Activated CD8-positive, alpha-beta T cell treated with anti-CD3 and anti-CD28 coated beads for 36 hours (primary cell): ENCODE measurements at regions not wholly inside any gene's neighbourhood (a gene's known extent, or its start where the extent isn't known, plus 50 kb on each side); places are given as distances from the start of the nearest gene placed in this dataset.

ENCODE experiments used
- ATAC-seq: fragments of 200-7000 bp; cut with Tn5 transposase; one replicate; pipeline ENCODE4 v1.10.0; 2021; ENCODE audit warnings: mild to moderate bottlenecking, moderate library complexity
- CTCF ChIA-PET: fragments of 350-600 bp; sonication (Branson Sonifier 250); formaldehyde crosslinking; loops from one replicate; lab custom pipeline; 2021; ENCODE audit warnings: antibody characterized with exemption; lab: Charles Lee
- POLR2A ChIA-PET: fragments of 350-600 bp; sonication (Branson Sonifier 250); formaldehyde crosslinking; loops from one replicate; lab custom pipeline; 2021; ENCODE audit warnings: antibody characterized with exemption; lab: Charles Lee
- DNase-seq: peaks from one replicate; pipeline ENCODE4 v3.0.0-alpha.2; 2020
- H3K27ac Mint-ChIP-seq: one replicate; pipeline ENCODE4 v1.8.0; 2021; ENCODE audit warnings: mild to moderate bottlenecking, mixed read lengths
- H3K27me3 Mint-ChIP-seq: one replicate; pipeline ENCODE4 v1.8.0; 2021; ENCODE audit warnings: mixed read lengths
- H3K36me3 Mint-ChIP-seq: one replicate; pipeline ENCODE4 v1.8.0; 2021; ENCODE audit warnings: low read depth, mixed read lengths
- H3K4me1 Mint-ChIP-seq: one replicate; pipeline ENCODE4 v1.8.0; 2021; ENCODE audit warnings: low read depth, mixed read lengths
- H3K4me3 Mint-ChIP-seq: one replicate; pipeline ENCODE4 v1.8.0; 2021; ENCODE audit warnings: mild to moderate bottlenecking, moderate library complexity, mixed read lengths
- H3K9me3 Mint-ChIP-seq: one replicate; pipeline ENCODE4 v1.8.0; 2021; ENCODE audit warnings: mixed read lengths
- CTCF ChIP-seq: fragments of 200-600 bp; IDR thresholded peaks from one replicate; pipeline ENCODE4 v1.8.0; 2022; ENCODE audit warnings: antibody characterized with exemption, mild to moderate bottlenecking
- intact Hi-C: fragments of 100-400 bp; cut with micrococcal nuclease; formaldehyde crosslinking; loops from one replicate; pipeline ENCODE4 v1.10.0; 2022

DNA sequence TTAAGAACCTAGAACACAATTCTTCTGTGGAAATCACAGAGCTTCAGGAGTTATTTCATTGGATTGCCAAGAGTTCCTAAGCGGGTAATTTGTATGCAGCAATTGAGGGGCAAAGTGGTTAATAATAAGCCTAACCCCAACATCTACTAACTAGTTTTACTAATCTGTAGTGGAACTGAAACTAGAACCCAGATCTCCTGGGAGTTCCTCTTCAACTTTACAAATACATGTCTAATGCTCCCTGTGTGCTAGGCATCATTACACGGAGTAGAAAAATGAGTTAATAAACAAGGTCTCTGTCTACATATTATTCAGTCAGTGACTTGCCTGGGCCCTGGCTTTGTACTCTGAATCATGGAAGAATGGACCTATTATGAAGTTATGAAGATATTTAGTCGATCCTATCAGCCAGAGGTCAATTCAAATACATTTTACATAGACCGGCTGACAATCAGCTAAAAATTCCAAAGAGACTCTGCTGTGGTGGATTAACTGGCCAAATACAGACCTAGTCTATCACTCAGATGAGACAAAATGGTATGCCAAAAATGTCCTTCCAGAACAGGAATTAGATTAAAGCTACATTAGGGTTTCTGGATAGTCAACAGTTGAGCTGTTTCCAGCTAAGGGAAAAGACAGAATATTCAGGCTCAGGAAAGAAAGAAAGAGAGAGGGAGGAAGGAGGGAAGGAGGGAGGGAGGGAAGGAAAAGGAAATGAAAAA is 326.0 kb downstream of the FBXW7 start:
- no peak for TF ChIP-seq CTCF
- H3K4me1 Mint-ChIP-seq = no peaks in the 10 kb centered on the region
- ChIA-PET CTCF (no interaction called here), POLR2A (no interaction called here)
- no peaks in the 10 kb centered on the region for H3K36me3 Mint-ChIP-seq
- intact Hi-C loops = no loop called here
- DNase-seq = no peak
- H3K27ac Mint-ChIP-seq = no peak overlapping the region
- no peak for ATAC-seq
- H3K27me3 Mint-ChIP-seq = peaks cover 1% of the 10 kb centered on the region
- H3K4me3 Mint-ChIP-seq = no peak overlapping the region
- H3K9me3 Mint-ChIP-seq = peaks cover under 1% of the 10 kb centered on the region

- Mint-ChIP-seq H3K36me3 (no peaks in the 10 kb centered on the region), H3K27me3 (peaks cover 1% of the 10 kb centered on the region), H3K27ac (no peak overlapping the region), H3K4me3 (no peak overlapping the region), H3K4me1 (no peaks in the 10 kb centered on the region), H3K9me3 (no peaks in the 10 kb centered on the region)
- DNase-seq = no peak
- ChIA-PET CTCF (no interaction called here), POLR2A (no interaction called here)
- intact Hi-C loops = no loop called here
- ATAC-seq = no peak
- no peak for TF ChIP-seq CTCF
Measured at GRCh38 chr4:152207378-152207720, 328.5 kb downstream of the FBXW7 start.

- ChIA-PET CTCF (no interaction called here), POLR2A (no interaction called here)
- no peak for TF ChIP-seq CTCF
- Mint-ChIP-seq H3K4me1 (no peaks in the 10 kb centered on the region), H3K27ac (no peak overlapping the region), H3K4me3 (no peak overlapping the region), H3K9me3 (no peaks in the 10 kb centered on the region), H3K36me3 (no peaks in the 10 kb centered on the region), H3K27me3 (peaks cover 1% of the 10 kb centered on the region)
- ATAC-seq (no peak), DNase-seq (no peak)
- intact Hi-C loops = no loop called here
Measured at GRCh38 chr4:152206646-152207377, 329.1 kb downstream of the FBXW7 start.

DNA sequence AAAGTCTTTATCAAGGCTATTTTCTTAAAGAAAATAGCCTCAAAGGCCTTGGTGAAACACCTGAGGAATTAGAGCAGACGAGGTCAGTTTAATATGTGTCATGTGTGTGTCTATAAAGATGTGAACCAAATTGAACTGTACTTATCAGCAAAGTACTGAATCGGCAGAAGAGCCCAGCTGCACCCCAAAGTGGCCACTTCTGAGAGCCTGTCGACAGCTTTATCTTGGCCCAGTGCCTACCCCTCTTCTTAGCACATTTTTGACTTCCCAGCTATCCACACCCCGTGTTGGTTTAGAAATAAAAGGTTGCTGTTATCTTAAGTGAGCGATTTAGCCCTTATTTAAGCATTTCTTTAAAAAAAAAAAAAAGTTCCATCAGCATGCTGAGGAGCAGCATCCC is 329.7 kb downstream of the FBXW7 start:
- Mint-ChIP-seq H3K36me3 (no peaks in the 10 kb centered on the region), H3K9me3 (no peaks in the 10 kb centered on the region), H3K4me3 (no peak overlapping the region), H3K4me1 (no peaks in the 10 kb centered on the region), H3K27ac (no peak overlapping the region), H3K27me3 (peaks cover 1% of the 10 kb centered on the region)
- ATAC-seq (no peak), DNase-seq (no peak)
- TF ChIP-seq CTCF = no peak
- CTCF ChIA-PET = no interaction called here
- POLR2A ChIA-PET = no interaction called here
- intact Hi-C loops = no loop called here

DNA sequence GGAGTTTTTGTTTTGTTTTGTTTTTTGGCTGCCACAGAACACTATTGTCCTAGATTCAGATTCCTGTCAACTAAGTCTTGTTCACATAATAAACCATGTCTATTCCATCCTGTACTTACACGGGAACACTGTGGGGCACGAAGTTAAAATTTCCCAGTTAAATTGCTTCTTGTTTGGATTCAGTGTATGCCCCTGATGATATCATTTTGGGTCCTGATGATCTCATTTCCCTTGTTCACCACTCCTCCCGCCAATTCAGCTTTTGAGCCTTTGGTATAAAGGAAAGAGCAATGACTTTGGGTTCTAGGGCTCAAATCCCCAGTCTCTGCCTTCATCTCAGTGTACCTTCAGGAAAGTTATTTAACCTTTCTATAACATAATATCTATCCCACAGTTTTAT is 333.5 kb downstream of the FBXW7 start:
- ChIA-PET POLR2A (no interaction called here), CTCF (no interaction called here)
- TF ChIP-seq CTCF = no peak
- ATAC-seq (no peak), DNase-seq (no peak)
- Mint-ChIP-seq H3K4me1 (no peaks in the 10 kb centered on the region), H3K4me3 (no peak overlapping the region), H3K27ac (no peak overlapping the region), H3K27me3 (peaks cover 1% of the 10 kb centered on the region), H3K36me3 (no peaks in the 10 kb centered on the region), H3K9me3 (no peaks in the 10 kb centered on the region)
- intact Hi-C loops = no loop called here
